ENCODE measurements at regions not wholly inside any gene's neighbourhood (a gene's known extent, or its start where the extent isn't known, plus 50 kb on each side); places are given as distances from the start of the nearest gene placed in this dataset.

DNA sequence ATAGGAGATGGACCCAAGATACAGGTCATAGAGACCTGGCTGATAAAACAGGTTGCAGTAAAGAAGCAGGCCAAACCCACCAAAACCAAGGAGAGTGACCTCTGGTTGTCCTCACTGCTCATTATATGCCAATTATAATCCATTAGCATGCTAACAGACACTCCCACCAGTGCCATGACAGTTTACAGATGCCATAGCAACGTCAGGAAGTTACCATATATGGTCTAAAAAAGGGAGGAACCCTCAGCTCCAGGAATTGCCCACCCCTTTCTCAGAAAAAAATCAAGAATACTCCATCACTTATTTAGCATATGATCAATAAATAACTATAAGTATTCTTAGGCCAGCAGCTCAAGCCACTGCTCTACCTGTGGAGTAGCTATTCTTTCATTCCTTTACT is 574.7 kb upstream of the ID2 start:
- no peak for TF ChIP-seq ZNF274 (IDR thresholded peaks at IDR 0.05; ENCODE audit: low read depth, low read length)
- H3K4me3 ChIP-seq (ENCODE audit: low read length), result no peak overlapping the region

DNA sequence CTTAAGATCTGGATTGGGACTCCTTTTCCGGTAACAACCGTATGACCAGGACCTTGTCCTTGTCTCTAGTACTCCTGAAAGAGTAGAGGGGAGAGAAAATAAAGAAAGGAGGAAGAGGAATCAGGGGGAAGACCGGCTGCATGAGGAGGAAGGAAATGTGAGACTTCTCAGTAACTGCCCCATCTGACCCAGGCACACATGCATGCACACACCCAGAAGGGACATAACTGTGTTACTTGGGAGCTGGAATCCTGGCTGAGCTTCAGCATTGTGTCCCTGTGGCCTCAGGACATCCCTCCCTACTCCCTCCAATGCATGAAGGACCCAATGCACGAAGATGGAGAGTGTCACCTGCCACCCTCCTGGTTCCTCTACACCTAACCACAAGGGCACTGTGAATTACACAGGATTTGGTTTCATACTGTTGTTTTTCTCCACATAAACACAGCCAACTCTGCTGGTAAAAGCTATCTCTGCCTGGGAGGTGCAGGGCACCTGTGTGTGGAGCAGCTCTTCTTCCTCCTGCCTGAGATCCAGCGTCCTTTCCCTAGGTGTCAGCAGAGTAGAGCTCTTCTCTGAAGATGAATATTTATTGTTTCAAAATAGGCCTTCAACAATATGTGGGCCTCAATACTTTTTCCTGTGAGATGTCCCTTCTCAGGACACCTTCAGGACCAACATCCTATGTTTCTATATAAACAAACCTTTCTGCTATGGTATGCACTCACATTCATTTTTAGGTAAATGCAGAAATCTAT is 574.1 kb upstream of the ID2 start:
- TF ChIP-seq ZNF274 (IDR thresholded peaks at IDR 0.05; ENCODE audit: low read depth, low read length), result no peak
- no peak overlapping the region for H3K4me3 ChIP-seq (ENCODE audit: low read length)

DNA sequence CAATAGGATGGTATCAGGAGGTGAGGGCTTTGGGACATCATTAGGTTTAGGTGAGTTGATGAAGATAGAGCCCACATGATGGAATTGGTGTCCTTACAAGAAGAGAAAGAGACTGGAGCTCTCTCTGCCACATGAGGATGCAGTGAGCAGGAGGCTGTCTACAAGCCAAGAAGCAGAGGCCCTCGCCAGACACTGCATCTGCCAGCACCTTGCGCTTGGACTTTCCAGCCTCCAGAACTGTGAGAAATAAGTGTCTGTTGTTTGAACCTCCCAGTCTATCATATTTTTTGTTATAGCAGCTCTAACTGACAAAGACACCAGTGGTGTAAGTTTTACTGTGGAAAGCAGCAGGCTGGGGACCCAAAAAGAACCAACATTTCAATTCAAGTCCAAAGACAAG is 571.1 kb upstream of the ID2 start:
- no peak for TF ChIP-seq ZNF274 (IDR thresholded peaks at IDR 0.05; ENCODE audit: low read depth, low read length)
- H3K4me3 ChIP-seq (ENCODE audit: low read length), result no peak overlapping the region

DNA sequence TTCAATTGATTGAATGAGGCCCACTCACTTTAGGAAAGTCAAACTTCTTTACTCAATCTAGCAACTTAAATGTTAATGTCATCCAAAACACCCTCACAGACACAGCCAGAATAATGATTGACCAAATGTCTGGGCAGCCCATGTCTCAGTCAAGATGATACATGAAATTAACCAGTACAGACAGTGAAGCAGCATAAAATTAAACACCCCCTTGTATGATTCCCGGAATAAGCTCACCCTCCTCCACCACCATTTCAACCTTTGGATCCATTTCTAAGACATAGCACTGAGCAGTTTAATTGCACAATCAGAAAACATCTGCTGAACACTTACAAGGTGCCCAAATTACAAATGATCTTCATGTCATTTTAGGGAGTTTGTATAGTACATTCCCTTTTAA is 570.7 kb upstream of the ID2 start:
- TF ChIP-seq ZNF274 (IDR thresholded peaks at IDR 0.05; ENCODE audit: low read depth, low read length), result no peak
- H3K4me3 ChIP-seq (ENCODE audit: low read length), result no peak overlapping the region

DNA sequence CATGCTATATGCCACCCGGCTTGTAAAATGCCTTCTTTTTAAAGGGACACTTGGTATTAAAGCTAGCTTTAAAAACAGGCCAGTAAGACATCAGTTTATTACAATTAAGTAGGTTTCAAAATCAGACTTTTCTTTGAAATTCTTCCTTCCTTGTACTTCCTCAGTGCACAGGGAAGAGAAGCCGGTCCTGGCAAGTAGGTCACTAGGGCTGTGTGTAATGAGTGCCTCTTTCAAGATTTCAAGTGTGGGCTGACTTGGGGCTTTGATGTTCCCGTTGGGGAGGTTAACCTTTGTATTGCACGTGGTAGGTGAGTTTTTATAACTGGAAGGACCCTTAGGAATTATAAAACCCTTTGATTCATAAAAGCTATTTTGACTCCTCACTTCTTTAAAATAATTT is 566.4 kb upstream of the ID2 start:
- no peak for TF ChIP-seq ZNF274 (IDR thresholded peaks at IDR 0.05; ENCODE audit: low read depth, low read length)
- no peak overlapping the region for H3K4me3 ChIP-seq (ENCODE audit: low read length)

DNA sequence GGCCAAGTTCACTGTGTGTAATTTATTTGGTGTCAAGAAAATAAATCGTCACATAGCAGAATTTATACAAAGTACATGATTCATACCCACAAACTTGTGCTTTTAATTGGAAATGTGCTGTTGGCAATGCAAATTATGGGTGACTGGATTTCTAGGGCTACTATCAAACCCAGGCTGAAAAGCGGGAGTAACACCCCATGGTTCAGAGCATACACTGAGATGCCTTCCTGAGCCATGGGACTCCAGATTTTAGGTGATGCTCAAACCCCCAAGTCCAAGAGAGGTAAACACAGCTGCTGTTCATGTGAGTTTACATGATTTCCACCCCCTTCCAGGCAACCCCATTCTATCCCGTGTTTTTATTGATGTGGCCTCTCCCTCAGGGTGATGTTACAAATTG is 565.9 kb upstream of the ID2 start:
- H3K4me3 ChIP-seq (ENCODE audit: low read length), result no peak overlapping the region
- TF ChIP-seq ZNF274 (IDR thresholded peaks at IDR 0.05; ENCODE audit: low read depth, low read length), result no peak

DNA sequence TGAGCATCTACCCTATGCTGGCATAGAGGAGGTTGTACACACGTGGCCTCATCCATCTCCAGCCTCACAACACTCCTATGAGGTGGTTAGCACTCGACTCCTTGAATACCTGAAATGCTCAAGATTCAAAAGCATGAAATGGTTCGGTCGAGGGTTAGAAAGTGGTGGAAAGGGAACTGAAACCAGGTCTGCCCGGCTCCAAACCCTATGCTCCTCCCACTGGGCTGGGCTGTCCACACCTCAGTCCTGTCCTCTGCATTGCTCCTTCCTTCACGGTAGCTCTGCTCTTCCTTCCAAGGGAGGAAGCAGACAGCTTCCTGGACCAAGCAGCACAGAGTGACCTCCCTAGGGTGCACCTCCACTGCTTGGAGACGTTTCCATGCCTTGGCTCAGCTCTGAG is 565.2 kb upstream of the ID2 start:
- TF ChIP-seq ZNF274 (IDR thresholded peaks at IDR 0.05; ENCODE audit: low read depth, low read length), result no peak
- no peak overlapping the region for H3K4me3 ChIP-seq (ENCODE audit: low read length)

DNA sequence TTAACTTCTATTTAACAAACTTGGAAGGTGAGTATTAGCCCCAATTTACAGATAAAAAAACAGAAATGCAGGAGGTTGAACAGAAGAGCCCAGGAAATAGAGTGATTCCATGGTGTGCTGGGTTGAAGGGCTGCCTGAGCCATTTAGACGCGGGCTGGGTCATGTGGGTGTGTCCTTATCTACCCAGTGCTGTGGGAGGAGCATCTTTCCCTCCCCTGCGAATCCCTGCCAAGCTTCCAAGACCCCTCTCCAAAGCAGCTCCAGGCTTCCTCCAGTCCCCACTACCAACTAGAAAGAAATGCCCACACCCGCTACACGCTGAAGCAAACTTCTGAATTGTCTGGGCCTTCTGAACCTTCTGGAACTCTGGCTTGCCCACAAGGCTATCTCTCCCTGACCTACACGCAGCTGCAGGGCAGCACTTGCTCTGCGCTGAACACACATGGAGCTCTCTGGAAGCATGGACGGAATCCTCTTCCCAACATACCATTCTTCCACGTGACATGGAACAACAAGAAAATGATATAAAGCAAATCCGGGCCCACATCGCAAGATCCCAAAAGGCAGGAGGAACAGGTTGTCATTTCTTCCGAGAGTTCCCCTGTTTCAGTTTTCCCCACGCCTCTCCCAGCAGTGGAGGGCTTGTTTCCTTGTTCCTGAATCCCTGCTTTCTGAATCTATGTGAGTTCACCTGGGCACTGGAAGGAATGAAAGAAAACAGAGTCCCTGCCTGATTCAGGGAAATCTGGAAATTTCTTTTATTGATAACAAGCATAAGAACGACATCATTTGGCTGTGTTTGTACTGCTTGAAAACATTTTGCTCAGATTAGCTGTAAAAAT is 562.7 kb upstream of the ID2 start:
- no peak for TF ChIP-seq ZNF274 (IDR thresholded peaks at IDR 0.05; ENCODE audit: low read depth, low read length)
- no peak overlapping the region for H3K4me3 ChIP-seq (ENCODE audit: low read length)

DNA sequence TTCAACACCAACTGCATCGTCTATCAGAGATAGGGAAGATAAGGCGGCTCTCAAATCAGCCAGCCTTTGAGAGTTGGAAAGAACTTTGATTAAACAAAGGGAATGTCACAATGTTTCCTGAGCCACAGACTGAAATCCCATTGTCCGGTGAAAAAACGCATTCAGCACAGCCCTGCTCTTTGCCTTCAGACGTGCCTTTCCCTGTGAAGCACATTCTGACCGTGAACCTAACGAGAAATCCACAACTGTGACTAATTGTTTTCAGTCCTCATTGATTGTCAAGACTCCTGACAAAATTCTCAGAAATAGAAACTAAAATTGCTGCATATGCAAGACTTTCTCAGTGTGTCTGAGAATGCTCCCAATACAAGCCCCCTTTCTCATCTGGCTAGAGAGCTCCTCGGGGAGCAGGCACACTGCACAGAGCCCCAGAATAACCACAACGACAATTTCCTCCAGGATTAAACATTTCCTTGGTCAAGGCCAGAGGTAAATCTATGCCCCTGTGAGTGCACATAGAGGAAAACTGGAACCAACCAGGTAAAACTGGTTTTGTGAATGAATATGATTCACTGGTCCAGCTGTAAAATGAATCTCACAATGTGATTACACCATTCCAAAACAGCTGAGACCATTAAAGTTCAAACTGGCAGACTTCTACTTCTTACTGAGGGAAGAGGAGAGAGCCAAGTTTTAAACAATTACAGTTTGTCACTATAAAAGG is 561.9 kb upstream of the ID2 start:
- no peak overlapping the region for H3K4me3 ChIP-seq (ENCODE audit: low read length)
- TF ChIP-seq ZNF274 (IDR thresholded peaks at IDR 0.05; ENCODE audit: low read depth, low read length), result no peak

DNA sequence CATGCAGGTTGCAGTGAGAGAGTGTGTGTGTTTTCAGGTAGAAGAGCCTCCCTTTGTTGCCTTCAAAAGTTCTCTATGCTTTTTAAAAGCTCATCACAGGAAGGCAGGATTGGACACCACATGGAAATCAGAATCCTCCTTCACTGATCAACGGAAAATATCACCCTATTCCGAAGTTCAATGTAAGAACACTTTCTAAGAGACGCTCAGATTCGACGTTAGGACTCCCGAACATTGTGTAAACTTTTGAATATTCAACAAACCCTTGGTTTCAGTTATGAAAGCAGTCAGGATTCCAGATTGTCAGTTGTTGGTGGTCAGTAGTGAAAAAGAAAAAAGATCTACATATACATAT is 561.4 kb upstream of the ID2 start:
- no peak overlapping the region for H3K4me3 ChIP-seq (ENCODE audit: low read length)
- TF ChIP-seq ZNF274 (IDR thresholded peaks at IDR 0.05; ENCODE audit: low read depth, low read length), result no peak

DNA sequence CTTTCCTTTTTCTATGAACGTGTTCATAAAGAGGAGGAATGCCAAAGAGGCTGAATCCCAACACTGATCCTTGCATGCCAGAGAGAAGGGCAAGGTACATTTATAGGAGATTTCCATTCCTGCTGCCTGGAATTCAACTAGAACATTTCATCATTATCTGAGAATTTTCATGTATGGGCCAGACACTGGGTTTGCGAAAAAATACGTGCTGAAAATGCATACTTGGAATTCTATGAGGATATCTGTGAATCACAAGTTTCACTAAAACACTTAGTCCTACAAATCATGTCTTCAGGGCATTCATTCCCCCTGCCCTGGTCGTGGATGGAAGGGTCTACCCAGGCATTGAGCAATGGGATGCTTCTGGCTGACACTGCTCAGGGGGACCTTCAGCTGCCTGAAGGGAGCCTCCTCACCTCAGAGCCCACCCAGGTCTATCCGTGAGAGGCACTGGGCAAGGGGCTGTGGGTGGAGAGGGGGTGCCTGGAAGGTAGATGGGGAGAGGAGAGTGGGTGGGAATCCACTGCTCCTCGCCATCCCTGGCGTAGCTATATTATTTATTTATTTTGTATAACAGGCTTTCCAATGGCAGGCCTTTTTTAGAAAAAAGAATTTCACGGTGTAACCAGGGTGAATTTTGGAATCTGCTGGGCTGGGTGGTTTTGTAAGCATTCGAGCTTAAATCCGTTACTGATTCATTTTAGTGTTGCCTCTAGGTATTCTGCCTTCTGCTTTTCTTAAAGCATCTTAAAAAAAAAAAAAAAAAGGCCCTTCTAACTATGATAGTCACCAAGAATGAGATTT is 560.6 kb upstream of the ID2 start:
- H3K4me3 ChIP-seq (ENCODE audit: low read length), result no peak overlapping the region
- TF ChIP-seq ZNF274 (IDR thresholded peaks at IDR 0.05; ENCODE audit: low read depth, low read length), result no peak

DNA sequence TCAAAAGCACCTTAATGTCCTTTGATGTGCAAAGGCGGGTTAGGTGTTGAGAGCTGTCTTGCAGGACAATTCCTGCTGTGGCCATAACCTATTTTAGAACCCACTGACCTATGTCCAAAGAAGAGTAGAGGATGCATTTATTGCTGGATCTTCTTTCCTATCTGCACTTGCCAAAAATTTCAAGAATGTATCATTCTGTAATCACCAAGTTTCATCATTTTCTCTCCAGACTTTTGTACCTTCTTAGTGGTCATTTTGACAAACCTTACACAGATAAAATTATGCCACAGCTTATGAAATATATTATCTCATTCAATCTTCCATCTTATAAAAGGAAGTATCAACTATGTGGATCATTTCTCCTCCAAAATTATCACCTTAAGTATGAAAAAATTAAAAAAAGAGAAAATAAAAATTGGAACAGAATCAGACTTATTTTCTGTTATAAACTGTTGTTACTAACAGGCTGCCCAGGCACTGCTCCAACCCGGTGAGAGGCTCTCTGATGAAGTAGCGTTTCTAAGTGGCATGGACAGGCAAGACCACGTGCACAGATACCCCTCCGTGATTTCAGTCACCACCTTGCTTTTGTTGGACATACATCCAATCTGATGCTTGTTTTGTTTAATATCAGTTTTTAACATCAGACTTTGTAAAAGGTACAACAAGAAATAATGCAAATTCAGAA is 559.9 kb upstream of the ID2 start:
- no peak overlapping the region for H3K4me3 ChIP-seq (ENCODE audit: low read length)
- no peak for TF ChIP-seq ZNF274 (IDR thresholded peaks at IDR 0.05; ENCODE audit: low read depth, low read length)

DNA sequence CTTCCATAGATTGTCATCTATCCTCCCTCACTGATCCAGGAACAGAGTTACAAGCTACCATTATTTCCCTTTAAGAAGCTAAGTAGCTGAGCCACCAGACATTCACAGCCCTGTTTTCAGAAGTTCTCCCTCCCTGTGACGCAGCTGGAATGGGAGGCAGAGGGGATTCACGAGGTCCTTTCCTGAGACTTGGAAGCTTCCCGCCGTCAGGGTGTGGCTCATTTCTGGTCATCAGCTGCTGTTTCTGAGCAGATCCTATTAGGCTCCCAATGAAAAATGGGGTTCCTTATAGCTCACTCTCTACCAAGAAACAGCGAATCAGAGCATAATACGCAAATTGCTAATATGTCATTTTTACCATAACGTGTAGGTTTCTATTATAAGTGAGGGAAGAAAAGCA is 559.3 kb upstream of the ID2 start:
- TF ChIP-seq ZNF274 (IDR thresholded peaks at IDR 0.05; ENCODE audit: low read depth, low read length), result no peak
- no peak overlapping the region for H3K4me3 ChIP-seq (ENCODE audit: low read length)
